GM18498 (cell line): ENCODE measurements at regions not wholly inside any gene's neighbourhood (a gene's known extent, or its start where the extent isn't known, plus 50 kb on each side); places are given as distances from the start of the nearest gene placed in this dataset.
"Not testable (repeated sequence)": the region's sequence is repeated elsewhere in the genome, so short reads cannot be mapped to it uniquely, and the experiment has no call there.

Experiments used
- ATAC-seq: cut with Tn5 transposase; IDR thresholded peaks from one replicate; pipeline ENCODE4 v1.9.1; 2021; ENCODE audit warnings: mild to moderate bottlenecking, moderate library complexity; ENCODE audit not compliant: unreplicated experiment

GRCh38 chr18:39326772-39327171, 1761.2 kb upstream of the CELF4 start:
- ATAC-seq: no peak

GRCh38 chr18:39325973-39326372, 1760.4 kb upstream of the CELF4 start:
- ATAC-seq: no peak

GRCh38 chr18:39319141-39319540, 1753.5 kb upstream of the CELF4 start:
- ATAC-seq: no peak

DNA sequence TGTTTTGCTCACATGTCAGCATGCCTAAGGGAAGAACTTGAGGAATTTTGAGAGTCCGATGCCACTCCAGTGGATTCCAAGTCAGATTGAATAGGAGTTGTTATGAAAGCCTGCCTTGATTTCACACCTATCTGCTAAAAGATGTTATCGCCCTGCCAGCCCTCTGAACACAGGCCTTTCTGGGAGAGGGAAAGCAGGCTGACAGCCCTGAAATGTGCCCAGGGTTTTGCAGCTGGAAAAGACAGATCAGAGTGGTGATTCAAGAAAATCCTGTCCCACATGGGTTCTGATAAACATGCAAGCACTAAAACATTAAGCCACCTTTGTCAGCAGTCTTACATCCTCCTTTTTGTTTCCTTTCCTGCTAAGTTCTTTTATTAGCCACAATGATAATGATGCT, 1752.9 kb upstream of the CELF4 start:
- ATAC-seq: no peak

DNA sequence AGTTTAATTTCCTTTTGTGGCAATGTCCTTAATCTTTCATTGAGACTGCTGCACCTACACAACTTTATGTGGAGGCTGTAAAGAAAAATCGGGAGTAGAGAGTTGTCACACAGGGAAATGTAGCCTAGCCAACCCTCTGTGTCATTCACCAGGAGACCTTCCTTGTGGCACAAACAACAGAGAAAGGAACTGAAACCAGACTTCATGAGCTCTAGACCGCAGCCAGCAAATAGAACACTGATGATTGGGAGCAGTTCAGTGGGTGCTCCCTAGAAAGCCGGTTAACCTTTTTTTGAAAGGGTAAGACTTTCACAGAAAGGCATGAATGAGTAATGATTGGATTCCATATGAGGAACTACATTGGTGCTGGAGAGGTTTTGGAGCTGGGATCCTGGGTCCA, 1752.4 kb upstream of the CELF4 start:
- no peak for ATAC-seq

GRCh38 chr18:39314595-39314994, 1749.0 kb upstream of the CELF4 start:
- no peak for ATAC-seq

DNA sequence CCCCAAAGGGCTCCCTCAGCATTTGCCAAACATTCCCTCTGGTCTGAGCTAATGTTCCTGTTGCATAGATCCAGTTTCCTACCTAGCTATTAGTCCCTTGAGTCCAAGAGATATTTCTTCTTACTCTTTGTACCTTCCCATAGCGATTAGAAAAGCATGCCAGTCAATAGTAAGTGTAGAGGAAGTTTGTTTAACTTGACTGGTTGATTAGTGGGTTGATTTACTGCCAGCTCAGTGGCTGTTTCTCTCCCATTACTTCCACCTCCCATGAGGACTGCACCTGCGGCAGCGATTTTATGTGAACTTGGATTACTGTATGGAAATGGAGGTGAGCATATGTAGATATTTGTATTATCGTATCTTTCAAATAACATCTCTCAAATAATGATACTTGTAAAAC, 1748.4 kb upstream of the CELF4 start:
- ATAC-seq: no peak

DNA sequence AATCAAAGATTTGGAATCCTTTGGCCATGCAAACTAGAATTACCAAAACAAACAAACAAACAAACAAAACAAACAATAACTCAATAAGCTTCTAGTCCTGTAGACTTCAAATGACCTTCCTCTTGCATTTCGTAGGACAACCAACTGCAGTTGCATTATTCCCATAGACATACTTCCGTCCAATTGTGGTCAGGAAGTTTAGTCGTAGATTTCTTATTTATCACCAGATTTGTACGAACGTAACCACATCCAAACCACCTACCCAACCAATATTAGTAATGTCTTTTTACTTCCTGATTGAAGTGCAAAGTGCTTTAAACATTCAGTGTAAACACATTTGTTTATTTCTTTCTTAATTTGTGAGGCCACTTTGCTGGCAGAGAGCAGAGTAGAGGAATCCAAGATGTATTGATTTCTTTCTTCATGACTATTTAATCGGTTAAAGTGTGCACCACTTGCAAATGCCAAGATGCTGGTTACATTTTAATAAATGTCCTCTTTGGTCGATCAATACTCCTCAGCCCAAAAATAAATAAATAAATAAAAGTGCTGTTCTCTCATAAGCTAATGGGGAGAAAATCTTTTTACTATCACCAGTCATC, 1745.6 kb upstream of the CELF4 start:
- ATAC-seq: no peak

- ATAC-seq: not testable (repeated sequence)
Measured at GRCh38 chr18:39308931-39309521, 1743.4 kb upstream of the CELF4 start.

DNA sequence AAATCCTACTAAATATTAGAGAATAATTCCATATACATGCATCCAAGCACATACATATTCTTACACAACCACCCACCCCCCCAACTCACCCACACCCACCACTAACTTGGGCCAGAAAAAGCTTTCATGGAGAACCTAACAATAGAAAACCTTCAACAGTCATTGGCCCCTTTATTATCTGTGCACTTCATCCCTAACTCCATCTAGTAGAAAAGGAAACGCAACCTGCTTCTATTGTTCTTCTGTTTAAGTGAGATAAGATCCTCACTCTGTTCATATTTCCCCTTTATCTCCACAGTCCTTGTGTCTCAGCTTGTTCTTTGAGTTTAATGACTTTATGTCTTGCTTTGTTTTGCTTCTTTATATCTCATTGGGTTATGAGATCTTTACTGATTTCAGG, 1740.2 kb upstream of the CELF4 start:
- ATAC-seq: no peak

GRCh38 chr18:39302481-39302880, 1736.9 kb upstream of the CELF4 start:
- no peak for ATAC-seq

DNA sequence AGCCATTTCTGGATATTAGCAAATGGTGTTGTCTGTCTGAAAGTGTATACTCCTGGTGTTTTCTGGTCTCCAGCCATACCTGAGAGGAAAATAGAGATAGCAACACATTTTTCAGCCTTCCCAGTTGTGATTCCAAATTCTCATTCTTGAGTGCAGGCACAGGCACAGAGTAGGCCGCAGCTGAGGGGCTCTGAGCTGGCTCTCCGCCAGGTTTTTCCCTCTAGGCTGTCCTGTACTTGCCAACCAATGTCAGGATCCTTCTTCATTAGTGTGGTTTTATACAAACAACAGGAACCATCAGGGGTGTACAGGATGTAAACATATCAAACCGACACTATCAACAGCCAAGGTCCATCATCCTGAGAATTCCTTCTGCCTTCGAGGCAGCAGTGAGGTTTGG, 1733.6 kb upstream of the CELF4 start:
- ATAC-seq: no peak

GRCh38 chr18:39297225-39297624, 1731.6 kb upstream of the CELF4 start:
- ATAC-seq: no peak

GRCh38 chr18:39296293-39296888, 1730.8 kb upstream of the CELF4 start:
- ATAC-seq: no peak

DNA sequence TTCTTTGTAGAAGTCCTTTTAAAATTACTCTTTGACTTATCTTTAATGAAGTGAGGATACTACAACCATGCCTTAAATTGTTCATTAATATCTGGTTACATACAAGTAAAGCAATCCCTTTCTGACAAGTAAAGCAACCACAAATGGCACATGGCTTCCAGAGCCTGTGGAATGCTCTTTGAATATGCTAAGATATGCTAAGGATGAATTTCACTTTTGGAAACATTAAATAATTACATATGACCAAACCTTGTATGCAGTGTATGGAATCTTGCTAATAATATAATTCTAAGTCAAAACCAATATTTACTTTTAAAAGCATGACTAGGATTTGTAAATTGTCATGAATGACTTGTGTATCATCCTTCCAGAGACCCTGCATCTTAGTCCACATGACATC, 1711.2 kb upstream of the CELF4 start:
- no peak for ATAC-seq

GRCh38 chr18:39274535-39274934, 1708.9 kb upstream of the CELF4 start:
- ATAC-seq: no peak

DNA sequence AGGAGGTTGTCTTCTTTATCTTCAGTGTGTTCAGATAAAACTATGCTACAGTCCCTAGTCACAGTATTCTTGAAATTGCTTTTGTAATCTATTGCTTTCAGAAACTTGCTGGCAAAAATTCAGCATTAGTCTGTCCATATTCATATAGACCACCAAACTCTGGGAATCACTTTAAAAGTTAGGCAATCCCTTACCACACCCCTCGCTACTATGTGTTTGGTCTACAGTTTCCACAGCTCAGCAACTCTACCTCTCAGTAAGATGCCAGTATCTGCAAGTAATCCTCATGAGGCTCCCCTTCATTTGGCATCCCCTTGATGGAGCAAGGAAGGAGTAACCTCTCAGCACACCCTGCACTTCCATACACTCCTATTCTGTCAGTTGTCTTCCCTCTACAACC, 1706.6 kb upstream of the CELF4 start:
- no peak for ATAC-seq

- ATAC-seq: no peak
Measured at GRCh38 chr18:39271654-39272053, 1706.1 kb upstream of the CELF4 start.

- ATAC-seq: no peak
Measured at GRCh38 chr18:39260565-39260964, 1695.0 kb upstream of the CELF4 start.

DNA sequence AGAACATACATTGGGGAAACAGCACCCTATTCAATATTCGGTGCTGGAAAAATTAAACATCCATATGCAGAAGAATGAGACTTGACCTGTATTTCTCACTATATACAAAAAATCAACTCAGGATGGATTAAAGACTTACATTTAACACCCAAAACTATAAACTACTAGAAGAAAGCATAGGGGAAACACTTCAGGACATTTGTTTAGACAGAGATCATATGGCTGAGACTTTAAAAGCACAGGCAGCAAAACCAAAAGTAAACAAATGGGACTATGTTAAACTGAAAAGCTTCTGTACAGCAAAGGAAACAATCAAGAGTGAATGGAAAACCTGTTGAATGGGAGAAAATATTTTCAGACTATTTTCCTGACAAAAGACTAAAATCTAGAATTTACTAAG, 1694.1 kb upstream of the CELF4 start:
- no peak for ATAC-seq

- ATAC-seq: no peak
Measured at GRCh38 chr18:39244242-39244641, 1678.6 kb upstream of the CELF4 start.

DNA sequence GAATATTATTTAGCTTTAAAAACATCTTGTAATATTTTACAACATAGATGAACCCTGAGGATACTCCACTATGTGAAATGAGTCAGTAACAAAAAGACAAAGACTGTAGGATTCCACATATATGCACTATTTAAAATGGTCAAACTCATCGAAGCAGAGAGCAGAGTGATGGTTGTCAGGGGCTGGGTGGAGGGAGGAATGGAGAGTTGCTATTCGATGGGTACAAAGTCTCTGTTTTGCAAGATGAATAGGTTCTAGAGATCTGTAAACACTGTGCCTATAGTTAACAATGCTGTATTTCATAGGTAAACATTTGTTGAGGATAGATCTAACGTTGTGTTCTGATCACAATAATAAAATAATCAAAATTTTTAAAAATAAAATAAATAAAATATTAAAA, 1675.9 kb upstream of the CELF4 start:
- ATAC-seq: no peak
